AG09309 (cell line): ENCODE measurements at regions not wholly inside any gene's neighbourhood (a gene's known extent, or its start where the extent isn't known, plus 50 kb on each side); places are given as distances from the start of the nearest gene placed in this dataset.

Source experiments
- DNase-seq: peaks from one replicate; pipeline ENCODE4 v3.0.0-alpha.2; 2010; ENCODE audit warnings: low read depth
- H3K4me3 ChIP-seq: 2 replicates; pipeline ENCODE4 v1.5.1; 2011; ENCODE audit warnings: mild to moderate bottlenecking, low read depth, low read length, moderate library complexity; ENCODE audit not compliant: control insufficient read depth
- CTCF ChIP-seq: IDR thresholded peaks from 2 replicates; pipeline ENCODE4 v1.5.1; 2011; ENCODE audit warnings: mild to moderate bottlenecking, low read depth, low read length, inconsistent platforms; ENCODE audit not compliant: insufficient read depth, control insufficient read depth; ENCODE audit errors: missing control alignments

GRCh38 chr4:53764761-53765490 lies 173.6 kb upstream of the LNX1 start:
- no peak overlapping the region for H3K4me3 ChIP-seq
- TF ChIP-seq CTCF, result no peak
- no peak for DNase-seq

GRCh38 chr4:53763813-53764597 lies 172.7 kb upstream of the LNX1 start:
- TF ChIP-seq CTCF, result no peak
- peak; percentile 68 for DNase-seq
- no peak overlapping the region for H3K4me3 ChIP-seq

GRCh38 chr4:53755656-53756055 lies 164.4 kb upstream of the LNX1 start:
- no peak for DNase-seq
- no peak overlapping the region for H3K4me3 ChIP-seq
- TF ChIP-seq CTCF, result no peak

GRCh38 chr4:53752124-53752523 lies 160.8 kb upstream of the LNX1 start:
- no peak overlapping the region for H3K4me3 ChIP-seq
- TF ChIP-seq CTCF, result no peak
- no peak for DNase-seq

- TF ChIP-seq CTCF, result no peak
- H3K4me3 ChIP-seq, result no peak overlapping the region
- DNase-seq, result no peak
These were observed 157.1 kb upstream of the LNX1 start for GRCh38 chr4:53748328-53748772.

GRCh38 chr4:53747401-53747800 lies 156.1 kb upstream of the LNX1 start:
- no peak for TF ChIP-seq CTCF
- H3K4me3 ChIP-seq, result no peak overlapping the region
- DNase-seq, result no peak
